Spleen (tissue), 11 donors: ENCODE measurements at regions not wholly inside any gene's neighbourhood (a gene's known extent, or its start where the extent isn't known, plus 50 kb on each side); places are given as distances from the start of the nearest gene placed in this dataset.

Source experiments
- DNase-seq: peaks from one replicate; pipeline ENCODE4 v3.0.0-alpha.2; 2020
- H3K27ac ChIP-seq, 8 donors: fragments of 200-600 bp; sonication (generic) in 7 of 8; 1 replicate in 4 of 8; 2 replicates in 4 of 8; pipeline versions ENCODE4 v1.5.0 to v1.8.0; 2016 to 2021; ENCODE audit warnings: inconsistent platforms in 4 of 8, mild to moderate bottlenecking in 4 of 8, moderate library complexity in 1 of 8
- H3K27me3 ChIP-seq, 7 donors: fragments of 200-600 bp; sonication (generic) in 6 of 7; replicated peaks in 1 of 7; 1 replicate in 4 of 7; 2 replicates in 3 of 7; pipeline versions ENCODE4 v1.5.0 to v1.8.0; 2016 to 2021; ENCODE audit warnings: inconsistent platforms in 3 of 7, mild to moderate bottlenecking in 1 of 7
- H3K36me3 ChIP-seq, 6 donors: fragments of 200-600 bp; sonication (generic) in 5 of 6; 1 replicate in 4 of 6; 2 replicates in 2 of 6; pipeline versions ENCODE4 v1.5.0 to v1.8.0; 2016 to 2021; ENCODE audit warnings: inconsistent platforms in 2 of 6
- H3K4me1 ChIP-seq, 6 donors: fragments of 200-600 bp; sonication (generic) in 5 of 6; 1 replicate in 3 of 6; 2 replicates in 3 of 6; pipeline versions ENCODE4 v1.5.0 to v1.8.0; 2016 to 2021; ENCODE audit warnings: inconsistent platforms in 3 of 6
- H3K4me3 ChIP-seq, 8 donors: fragments of 200-600 bp; sonication (generic) in 7 of 8; 1 replicate in 4 of 8; 2 replicates in 4 of 8; pipeline versions ENCODE4 v1.5.0 to v1.8.0; 2016 to 2021; ENCODE audit warnings: inconsistent platforms in 4 of 8, mild to moderate bottlenecking in 4 of 8, moderate library complexity in 2 of 8
- H3K9me3 ChIP-seq, 8 donors: fragments of 200-600 bp; sonication (generic) in 7 of 8; 1 replicate in 4 of 8; 2 replicates in 4 of 8; pipeline versions ENCODE4 v1.5.0 to v1.8.0; 2016 to 2021; ENCODE audit warnings: inconsistent platforms in 4 of 8
- CTCF ChIP-seq, 11 experiments: fragments of 200-600 bp in 7 of 11; fragments of 450-650 bp in 4 of 11; sonication (generic) in 4 of 11; IDR thresholded peaks in 8 of 11; conservative IDR thresholded peaks in 3 of 11; 1 replicate in 7 of 11; 2 replicates in 4 of 11; pipeline versions ENCODE4 v1.4.0 to v1.8.0; 2016 to 2021; ENCODE audit warnings: antibody characterized with exemption in 11 of 11, inconsistent platforms in 4 of 11, mild to moderate bottlenecking in 1 of 11
- POLR2A ChIP-seq, 3 donors: fragments of 450-650 bp; IDR thresholded peaks; one replicate each; pipeline ENCODE4 v1.5.1; 2017; ENCODE audit warnings: antibody characterized with exemption in 3 of 3, mild to moderate bottlenecking in 1 of 3
- POLR2AphosphoS5 ChIP-seq, 3 donors: sonication (generic); formaldehyde crosslinking; IDR thresholded peaks; one replicate each; pipeline ENCODE4 v1.5.1; 2017; ENCODE audit warnings: antibody characterized with exemption in 3 of 3
- WGBS, 5 donors: extraction: QIAGEN DNeasy Blood & Tissue Kit in 3 of 5; methylation state at CpG; one replicate each; pipeline versions ENCODE4 v1.1.5 to v1.1.7; 2013 to 2018; 5-methylcytosine and 5-hydroxymethylcytosine counted together
- intact Hi-C: fragments of 100-400 bp; cut with DNase I; formaldehyde crosslinking; loops from one replicate; pipeline ENCODE4 v1.15.0; 2023; ENCODE audit warnings: low total_unique reads
- donor health status: healthy with polysubstance abuse.
- donor health status: DM: no; HTN: no; CAD: no; lungs with moderate emphysema.
- donor health status: DM: no; HTN: no; CAD: no.
- donor health status: Bipolar disorder and iron deficiency.
- donor health status: healthy.
- donor health status: DM: no; HTN: no; CAD: no.
- donor health status: DM: yes; HTN: yes; CAD: no.

GRCh38 chr15:47367726-47368390, 349.4 kb upstream of the SEMA6D start:
- H3K9me3 ChIP-seq: peaks cover 0 to 13% (median 0%) of the 10 kb centered on the region in 8 donors
- intact Hi-C loops: no loop called here
- TF ChIP-seq CTCF (IDR thresholded peaks at IDR 0.05 in 8 of 11, conservative IDR thresholded peaks at IDR 0.05 in 3 of 11) (no peak), POLR2A (IDR thresholded peaks at IDR 0.05) (no peak), POLR2AphosphoS5 (IDR thresholded peaks at IDR 0.05) (no peak)
- WGBS, 5 donors: 83 to 91% (median 86%) methylated on average over 3 of the region's 3 CpGs
- no peak for DNase-seq
- H3K4me1 ChIP-seq: no peaks in the 10 kb centered on the region
- H3K36me3 ChIP-seq: no peaks in the 10 kb centered on the region
- no peak overlapping the region for H3K27ac ChIP-seq
- no peaks in the 10 kb centered on the region for H3K27me3 ChIP-seq
- H3K4me3 ChIP-seq: no peak overlapping the region

GRCh38 chr15:47371939-47372338, 345.4 kb upstream of the SEMA6D start:
- H3K4me1 ChIP-seq: no peaks in the 10 kb centered on the region
- H3K4me3 ChIP-seq: no peak overlapping the region
- intact Hi-C loops: no loop called here
- no peak for TF ChIP-seq POLR2A (IDR thresholded peaks at IDR 0.05)
- no peak for TF ChIP-seq POLR2AphosphoS5 (IDR thresholded peaks at IDR 0.05)
- TF ChIP-seq CTCF (IDR thresholded peaks at IDR 0.05 in 8 of 11, conservative IDR thresholded peaks at IDR 0.05 in 3 of 11): no peak
- no peak for DNase-seq
- H3K27ac ChIP-seq: no peak overlapping the region
- H3K27me3 ChIP-seq: no peaks in the 10 kb centered on the region
- no peaks in the 10 kb centered on the region for H3K36me3 ChIP-seq
- 70 to 90% (median 81%) methylated on average over 2 of the region's 2 CpGs for WGBS, 5 donors
- H3K9me3 ChIP-seq: no peaks in the 10 kb centered on the region

- H3K4me3 ChIP-seq: no peak overlapping the region
- TF ChIP-seq POLR2AphosphoS5 (IDR thresholded peaks at IDR 0.05) (no peak), POLR2A (IDR thresholded peaks at IDR 0.05) (no peak)
- no peak overlapping the region for H3K27ac ChIP-seq
- no peaks in the 10 kb centered on the region for H3K4me1 ChIP-seq
- no peaks in the 10 kb centered on the region for H3K36me3 ChIP-seq
- no peaks in the 10 kb centered on the region for H3K27me3 ChIP-seq
- no peak for DNase-seq
- no peaks in the 10 kb centered on the region for H3K9me3 ChIP-seq
- intact Hi-C loops: no loop called here
- 28 to 44% (median 36%) methylated on average over 1 of the region's 1 CpG for WGBS, 5 donors
Measured at GRCh38 chr15:47374222-47374621, 343.1 kb upstream of the SEMA6D start.

GRCh38 chr15:47376190-47376589, 341.1 kb upstream of the SEMA6D start:
- intact Hi-C loops: no loop called here
- no peak for TF ChIP-seq POLR2AphosphoS5 (IDR thresholded peaks at IDR 0.05)
- TF ChIP-seq POLR2A (IDR thresholded peaks at IDR 0.05): no peak
- no peak for TF ChIP-seq CTCF (IDR thresholded peaks at IDR 0.05 in 8 of 11, conservative IDR thresholded peaks at IDR 0.05 in 3 of 11)
- H3K4me1 ChIP-seq: no peaks in the 10 kb centered on the region
- 63 to 82% (median 66%) methylated on average over 3 of the region's 3 CpGs for WGBS, 5 donors
- no peaks in the 10 kb centered on the region for H3K36me3 ChIP-seq
- H3K4me3 ChIP-seq: no peak overlapping the region
- no peak overlapping the region for H3K27ac ChIP-seq
- no peaks in the 10 kb centered on the region for H3K9me3 ChIP-seq
- no peak for DNase-seq
- no peaks in the 10 kb centered on the region for H3K27me3 ChIP-seq
